Parathyroid adenoma (tissue), 2 donors: ENCODE measurements at regions not wholly inside any gene's neighbourhood (a gene's known extent, or its start where the extent isn't known, plus 50 kb on each side); places are given as distances from the start of the nearest gene placed in this dataset.

ENCODE experiments used
- H2AFZ ChIP-seq: fragments of 300-600 bp; sonication (generic); one replicate; pipeline ENCODE4 v1.7.0; 2017; ENCODE audit warnings: antibody characterized with exemption, mild to moderate bottlenecking
- H3K27ac ChIP-seq: fragments of 300-600 bp; sonication (generic); one replicate; pipeline ENCODE4 v1.7.0; 2017
- H3K27me3 ChIP-seq: fragments of 300-600 bp; sonication (generic); one replicate; pipeline ENCODE4 v1.7.0; 2017; ENCODE audit warnings: low read length; ENCODE audit not compliant: control insufficient read depth, insufficient read depth
- H3K36me3 ChIP-seq: fragments of 300-600 bp; sonication (generic); one replicate; pipeline ENCODE4 v1.7.0; 2017; ENCODE audit warnings: low read length; ENCODE audit not compliant: control insufficient read depth, insufficient read depth
- H3K4me1 ChIP-seq: fragments of 300-600 bp; sonication (generic); one replicate; pipeline ENCODE4 v1.7.0; 2017; ENCODE audit warnings: control low read depth
- H3K4me2 ChIP-seq: fragments of 300-600 bp; sonication (generic); one replicate; pipeline ENCODE4 v1.7.0; 2017; ENCODE audit warnings: low read length
- H3K4me3 ChIP-seq: fragments of 300-600 bp; sonication (generic); one replicate; pipeline ENCODE4 v1.7.0; 2017; ENCODE audit warnings: low read depth, low read length
- H3K79me2 ChIP-seq: fragments of 300-600 bp; sonication (generic); one replicate; pipeline ENCODE4 v1.7.0; 2017; ENCODE audit warnings: control low read depth
- H3K9ac ChIP-seq: fragments of 300-600 bp; sonication (generic); one replicate; pipeline ENCODE4 v1.7.0; 2017; ENCODE audit warnings: mild to moderate bottlenecking
- H3K9me3 ChIP-seq: fragments of 300-600 bp; sonication (generic); one replicate; pipeline ENCODE4 v1.7.0; 2017; ENCODE audit warnings: low read length; ENCODE audit not compliant: control insufficient read depth
- TF ChIP-seq, protein P1 (sequence below): fragments of 300-600 bp; sonication (generic); IDR thresholded peaks from one replicate; pipeline ENCODE4 v1.7.0; 2017; ENCODE audit warnings: antibody characterized with exemption, mild to moderate bottlenecking
- donor health status: primary hyperparathyroidism.

DNA sequence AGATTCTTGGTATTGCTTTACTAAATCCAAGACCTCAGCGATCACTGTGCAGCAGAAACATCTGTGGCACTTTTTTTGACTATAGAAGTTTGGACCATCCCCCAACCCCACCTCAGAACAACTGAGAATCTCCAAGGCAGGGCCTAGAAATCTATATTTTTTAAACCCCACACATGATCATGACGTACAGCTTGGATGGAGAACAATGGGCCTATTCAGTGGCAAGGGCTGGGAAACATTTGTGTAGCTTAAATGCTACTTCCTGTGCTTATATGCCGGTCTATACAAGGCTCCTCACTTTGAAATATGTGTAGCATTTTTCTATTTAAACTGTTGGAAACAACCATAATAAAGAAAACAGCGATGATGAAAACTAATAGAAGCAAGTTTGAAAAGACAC, 55.1 kb upstream of the SPRED1 start:
- H3K27me3 ChIP-seq = no peaks in the 10 kb centered on the region
- no peaks in the 10 kb centered on the region for H3K4me1 ChIP-seq
- no peak overlapping the region for H3K4me3 ChIP-seq
- no peak overlapping the region for H3K9ac ChIP-seq
- no peak overlapping the region for H3K27ac ChIP-seq
- H3K4me2 ChIP-seq = no peak overlapping the region
- H3K36me3 ChIP-seq = no peaks in the 10 kb centered on the region
- H3K79me2 ChIP-seq = no peaks in the 10 kb centered on the region
- no peak overlapping the region for H2AFZ ChIP-seq
- H3K9me3 ChIP-seq = no peaks in the 10 kb centered on the region
- TF ChIP-seq, protein P1, sequence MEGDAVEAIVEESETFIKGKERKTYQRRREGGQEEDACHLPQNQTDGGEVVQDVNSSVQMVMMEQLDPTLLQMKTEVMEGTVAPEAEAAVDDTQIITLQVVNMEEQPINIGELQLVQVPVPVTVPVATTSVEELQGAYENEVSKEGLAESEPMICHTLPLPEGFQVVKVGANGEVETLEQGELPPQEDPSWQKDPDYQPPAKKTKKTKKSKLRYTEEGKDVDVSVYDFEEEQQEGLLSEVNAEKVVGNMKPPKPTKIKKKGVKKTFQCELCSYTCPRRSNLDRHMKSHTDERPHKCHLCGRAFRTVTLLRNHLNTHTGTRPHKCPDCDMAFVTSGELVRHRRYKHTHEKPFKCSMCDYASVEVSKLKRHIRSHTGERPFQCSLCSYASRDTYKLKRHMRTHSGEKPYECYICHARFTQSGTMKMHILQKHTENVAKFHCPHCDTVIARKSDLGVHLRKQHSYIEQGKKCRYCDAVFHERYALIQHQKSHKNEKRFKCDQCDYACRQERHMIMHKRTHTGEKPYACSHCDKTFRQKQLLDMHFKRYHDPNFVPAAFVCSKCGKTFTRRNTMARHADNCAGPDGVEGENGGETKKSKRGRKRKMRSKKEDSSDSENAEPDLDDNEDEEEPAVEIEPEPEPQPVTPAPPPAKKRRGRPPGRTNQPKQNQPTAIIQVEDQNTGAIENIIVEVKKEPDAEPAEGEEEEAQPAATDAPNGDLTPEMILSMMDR = no peak

DNA sequence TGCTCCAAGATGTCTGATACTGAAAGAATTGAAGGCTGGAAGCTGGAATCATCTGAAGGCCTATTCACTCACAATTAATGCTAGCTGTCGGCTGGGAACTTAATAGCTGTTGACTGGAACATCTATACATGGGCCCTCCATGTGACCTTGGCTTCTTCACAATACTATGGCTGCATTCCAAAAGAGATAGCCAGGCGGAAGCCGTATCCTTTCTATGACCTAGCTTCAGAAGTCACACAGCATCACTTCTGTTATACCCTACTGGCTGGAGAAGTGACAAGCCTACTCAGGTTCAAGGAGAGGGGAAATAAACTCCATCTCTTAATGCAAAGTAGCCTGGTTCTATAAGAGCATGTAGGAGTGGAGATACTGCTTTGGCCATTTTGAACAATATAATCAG, 50.9 kb upstream of the SPRED1 start:
- TF ChIP-seq, protein P1 = no peak
- no peak overlapping the region for H3K27ac ChIP-seq

DNA sequence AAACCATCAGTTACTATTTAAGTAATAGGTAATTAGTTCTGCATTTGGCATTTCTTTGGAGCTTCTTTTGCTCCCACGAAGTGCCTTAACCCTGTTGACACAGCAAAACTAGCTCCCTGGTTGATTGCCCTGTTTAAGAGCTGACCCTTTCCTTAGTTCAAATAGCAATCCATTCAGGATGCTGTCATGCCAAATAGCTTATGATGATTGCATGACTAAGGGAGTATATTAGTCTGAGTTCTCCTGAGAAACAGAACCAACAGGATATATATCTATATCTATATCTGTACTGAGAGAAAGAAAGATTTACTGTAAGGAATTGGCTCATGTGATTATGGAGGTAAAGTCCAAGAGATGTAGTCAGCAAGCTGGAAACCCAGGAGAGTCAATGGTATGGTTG, 50.3 kb upstream of the SPRED1 start:
- Histone ChIP-seq H3K79me2 (no peaks in the 10 kb centered on the region), H2AFZ (no peak overlapping the region), H3K4me2 (no peak overlapping the region), H3K9me3 (no peaks in the 10 kb centered on the region), H3K4me3 (no peak overlapping the region), H3K27ac (no peak overlapping the region), H3K36me3 (no peaks in the 10 kb centered on the region), H3K9ac (no peak overlapping the region), H3K4me1 (no peaks in the 10 kb centered on the region), H3K27me3 (no peaks in the 10 kb centered on the region)
- TF ChIP-seq, protein P1 = no peak

More for the DNA sequence above, 50.9 kb upstream of the SPRED1 start:
- Histone ChIP-seq H3K79me2 (no peaks in the 10 kb centered on the region), H3K27me3 (no peaks in the 10 kb centered on the region), H3K4me1 (no peaks in the 10 kb centered on the region), H3K9ac (no peak overlapping the region), H3K4me3 (no peak overlapping the region), H3K9me3 (no peaks in the 10 kb centered on the region), H3K4me2 (no peak overlapping the region), H2AFZ (no peak overlapping the region), H3K36me3 (no peaks in the 10 kb centered on the region)
